Mammary epithelial cell (primary cell): ENCODE measurements at regions not wholly inside any gene's neighbourhood (a gene's known extent, or its start where the extent isn't known, plus 50 kb on each side); places are given as distances from the start of the nearest gene placed in this dataset.

Source experiments
- EZH2 ChIP-seq: IDR thresholded peaks from 2 replicates; pipeline ENCODE4 v1.6.1; 2012; ENCODE audit warnings: low read length, inconsistent platforms, borderline replicate concordance
- TF ChIP-seq, protein P1 (sequence below), 2 donors: IDR thresholded peaks in 1 of 2; conservative IDR thresholded peaks in 1 of 2; 2 replicates each; pipeline ENCODE4 v1.5.1; 2011 to 2012; ENCODE audit warnings: inconsistent platforms in 2 of 2, low read length in 2 of 2, mild to moderate bottlenecking in 2 of 2, control low read depth in 1 of 2, low read depth in 1 of 2; ENCODE audit not compliant: insufficient read depth in 1 of 2; ENCODE audit errors: extremely low read depth in 1 of 2

DNA sequence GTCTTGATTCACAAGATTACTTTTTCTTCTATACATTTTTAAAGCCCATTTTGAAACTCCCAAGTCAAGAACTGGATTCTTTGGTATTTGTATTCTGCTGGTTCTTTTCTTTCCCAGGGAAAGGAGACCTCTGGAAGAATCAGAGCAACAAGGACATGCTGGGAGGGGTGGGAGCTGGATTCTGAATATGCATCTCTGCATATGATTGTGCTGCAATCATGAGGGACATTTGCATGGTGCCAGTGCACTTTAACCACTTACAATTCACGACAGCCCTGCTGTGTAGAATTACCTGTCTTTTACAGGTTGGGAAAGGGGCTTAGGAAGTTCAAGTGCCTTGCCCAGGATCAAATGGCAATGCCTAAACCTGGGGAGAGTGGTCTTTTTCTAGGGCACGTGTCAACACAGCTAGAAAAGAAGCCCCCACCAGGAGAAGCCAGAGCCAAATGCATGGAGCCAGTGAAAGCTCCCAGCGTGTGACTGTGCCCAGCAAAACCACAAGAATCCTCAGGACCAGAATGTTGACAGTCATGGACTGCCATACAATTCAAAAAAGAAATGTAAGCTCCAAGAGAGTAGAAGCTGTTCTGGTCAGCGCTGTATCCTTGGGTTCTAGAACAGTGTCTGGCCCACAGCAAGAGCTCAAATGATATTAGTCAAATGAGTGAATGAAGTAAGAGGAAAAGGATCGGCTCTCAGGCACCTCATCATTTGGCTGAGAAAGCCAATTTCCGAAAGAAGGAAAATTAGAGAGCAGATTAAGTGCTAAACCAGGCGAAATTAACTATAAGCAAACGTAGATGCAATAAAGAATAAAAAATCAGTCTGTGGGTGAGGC lies 84.5 kb upstream of the MEF2A start:
- no peak for TF ChIP-seq EZH2
- TF ChIP-seq, protein P1, sequence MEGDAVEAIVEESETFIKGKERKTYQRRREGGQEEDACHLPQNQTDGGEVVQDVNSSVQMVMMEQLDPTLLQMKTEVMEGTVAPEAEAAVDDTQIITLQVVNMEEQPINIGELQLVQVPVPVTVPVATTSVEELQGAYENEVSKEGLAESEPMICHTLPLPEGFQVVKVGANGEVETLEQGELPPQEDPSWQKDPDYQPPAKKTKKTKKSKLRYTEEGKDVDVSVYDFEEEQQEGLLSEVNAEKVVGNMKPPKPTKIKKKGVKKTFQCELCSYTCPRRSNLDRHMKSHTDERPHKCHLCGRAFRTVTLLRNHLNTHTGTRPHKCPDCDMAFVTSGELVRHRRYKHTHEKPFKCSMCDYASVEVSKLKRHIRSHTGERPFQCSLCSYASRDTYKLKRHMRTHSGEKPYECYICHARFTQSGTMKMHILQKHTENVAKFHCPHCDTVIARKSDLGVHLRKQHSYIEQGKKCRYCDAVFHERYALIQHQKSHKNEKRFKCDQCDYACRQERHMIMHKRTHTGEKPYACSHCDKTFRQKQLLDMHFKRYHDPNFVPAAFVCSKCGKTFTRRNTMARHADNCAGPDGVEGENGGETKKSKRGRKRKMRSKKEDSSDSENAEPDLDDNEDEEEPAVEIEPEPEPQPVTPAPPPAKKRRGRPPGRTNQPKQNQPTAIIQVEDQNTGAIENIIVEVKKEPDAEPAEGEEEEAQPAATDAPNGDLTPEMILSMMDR (conservative IDR thresholded peaks at IDR 0.05 in 1 of 2, IDR thresholded peaks at IDR 0.05 in 1 of 2; ENCODE audit: extremely low read depth in 1 of 2, insufficient read depth in 1 of 2, low read depth in 1 of 2, low read length in 2 of 2) = no peak
